HG02588 (cell line): ENCODE measurements at regions not wholly inside any gene's neighbourhood (a gene's known extent, or its start where the extent isn't known, plus 50 kb on each side); places are given as distances from the start of the nearest gene placed in this dataset.

ENCODE experiments used
- ATAC-seq: cut with Tn5 transposase; IDR thresholded peaks from one replicate; pipeline ENCODE4 v1.9.1; 2021; ENCODE audit warnings: mild to moderate bottlenecking, moderate library complexity; ENCODE audit not compliant: unreplicated experiment

DNA sequence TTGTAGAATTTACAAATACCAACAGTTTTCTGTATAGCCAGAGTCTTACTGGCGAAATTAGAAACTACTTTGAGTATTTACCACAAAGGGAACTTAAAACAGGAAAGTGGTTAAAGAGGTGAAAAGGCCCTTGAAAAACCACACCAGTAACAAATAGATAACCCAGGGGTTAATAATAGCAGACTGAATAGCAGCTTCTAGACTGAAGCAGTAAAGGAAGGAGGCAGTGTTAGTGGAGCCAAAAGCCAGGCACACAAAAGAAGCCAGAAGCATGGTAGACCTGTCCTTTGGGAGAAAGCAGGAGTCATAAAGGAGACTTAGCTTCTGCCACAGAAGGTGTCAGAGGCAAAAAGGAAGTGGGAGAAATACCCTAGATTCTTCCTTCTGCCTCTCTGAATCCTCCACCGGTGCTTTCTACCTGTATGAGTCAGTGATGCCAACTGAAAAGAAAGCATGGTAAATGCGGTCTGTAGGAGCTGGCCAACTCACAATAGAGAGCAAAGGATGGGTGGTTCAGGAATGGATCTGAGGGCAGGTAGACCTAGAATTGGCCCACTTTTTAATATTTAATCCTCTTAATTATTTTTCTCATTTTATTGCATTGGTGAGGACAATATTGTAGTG is 97.3 kb downstream of the ARL6IP6 start:
- ATAC-seq = no peak

DNA sequence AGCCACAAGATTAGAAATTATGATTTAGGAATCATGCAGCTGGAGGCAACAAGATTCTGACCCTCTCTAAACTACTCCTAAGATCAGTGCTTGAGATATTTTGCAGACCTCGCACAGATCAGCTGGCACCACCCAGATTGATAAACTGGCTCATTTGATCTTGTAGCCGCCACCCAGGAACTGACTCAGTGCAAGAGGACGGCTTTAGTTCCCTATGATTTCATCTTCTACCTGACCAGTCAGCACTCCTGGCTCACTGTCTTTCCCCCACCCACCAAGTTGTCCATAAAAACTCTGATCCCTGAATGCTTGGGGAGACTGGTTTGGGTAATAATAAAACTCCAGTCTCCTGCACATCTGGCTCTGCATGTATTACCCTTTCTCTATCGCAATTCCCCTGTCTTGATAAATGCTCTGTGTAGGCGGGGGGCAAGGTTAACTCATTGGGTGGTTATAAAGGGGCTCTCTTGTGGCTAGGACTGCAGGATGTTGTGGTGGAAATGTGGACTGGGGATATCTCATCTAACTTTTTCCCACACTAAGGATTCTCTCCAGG is 96.1 kb downstream of the ARL6IP6 start:
- ATAC-seq = no peak

DNA sequence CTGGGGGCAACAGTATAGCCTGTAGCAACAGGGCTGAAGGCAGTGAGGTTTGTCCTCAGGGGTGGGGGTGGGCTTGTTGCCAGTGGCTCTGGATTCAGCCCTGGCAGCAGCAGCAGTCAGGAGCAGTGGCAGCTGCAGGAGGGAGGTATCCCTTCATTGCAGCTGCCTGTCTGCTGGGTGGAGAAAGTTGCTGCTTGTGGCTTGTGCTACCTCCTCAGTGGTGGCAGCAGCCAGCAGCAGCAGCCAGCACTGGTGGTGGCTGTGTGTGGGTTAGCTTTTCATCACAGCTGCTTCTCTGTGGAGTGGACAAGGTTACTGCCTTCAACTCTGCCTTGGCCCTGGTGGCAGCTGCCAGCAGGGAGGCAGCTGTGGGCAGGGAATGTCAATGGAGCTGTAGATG is 94.9 kb downstream of the ARL6IP6 start:
- ATAC-seq = no peak
